LNCAP (cell line): ENCODE measurements at regions not wholly inside any gene's neighbourhood (a gene's known extent, or its start where the extent isn't known, plus 50 kb on each side); places are given as distances from the start of the nearest gene placed in this dataset.

ENCODE experiments used
- CTCF ChIP-seq: fragments of 450-650 bp; IDR thresholded peaks from 2 replicates; pipeline ENCODE4 v1.5.1; 2017; ENCODE audit warnings: mild to moderate bottlenecking

GRCh38 chr14:43778570-43778936, 728.5 kb downstream of the FSCB start:
- TF ChIP-seq CTCF: no peak

DNA sequence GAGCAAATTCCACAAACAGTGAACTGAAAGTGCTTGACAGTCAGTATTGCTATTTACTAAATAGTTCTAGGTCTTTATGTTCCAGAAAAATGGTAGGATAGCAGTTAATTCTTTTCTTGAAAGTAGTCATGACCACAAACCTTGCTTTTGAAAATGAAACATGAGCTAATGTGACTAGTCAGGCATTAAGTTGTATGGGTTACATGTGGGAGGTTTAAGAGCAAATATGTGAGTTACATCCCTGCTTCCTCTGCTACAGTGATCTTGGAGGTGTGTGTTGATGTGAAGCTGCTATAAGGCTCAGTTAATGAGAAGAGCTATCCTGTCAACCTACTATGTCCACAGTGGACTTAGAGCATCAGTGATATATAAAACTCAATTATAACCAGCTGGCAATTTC, 741.6 kb downstream of the FSCB start:
- TF ChIP-seq CTCF: no peak

DNA sequence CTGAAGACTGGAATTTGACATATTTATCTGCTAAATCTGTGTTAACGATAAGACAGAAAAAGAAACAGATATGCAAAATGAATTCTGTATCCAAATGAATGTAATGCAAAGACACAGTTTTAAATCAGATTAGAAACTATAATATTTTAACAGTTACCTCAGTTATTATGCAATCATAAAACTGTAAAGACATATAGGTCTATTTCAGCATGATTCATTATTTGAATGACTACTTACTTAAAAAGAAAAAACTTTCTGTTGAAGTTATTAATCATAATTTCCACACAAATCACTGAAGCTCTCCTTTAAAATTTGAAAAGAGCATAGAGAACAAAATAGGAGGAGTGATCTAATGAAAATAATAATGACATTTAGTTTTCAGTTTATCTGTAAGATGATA, 742.6 kb downstream of the FSCB start:
- no peak for TF ChIP-seq CTCF

- no peak for TF ChIP-seq CTCF
Measured at GRCh38 chr14:43755707-43756106, 751.4 kb downstream of the FSCB start.

- TF ChIP-seq CTCF: no peak
Measured at GRCh38 chr14:43754838-43755237, 752.2 kb downstream of the FSCB start.

GRCh38 chr14:43745746-43746145, 761.3 kb downstream of the FSCB start:
- no peak for TF ChIP-seq CTCF

GRCh38 chr14:43735932-43736331, 771.2 kb downstream of the FSCB start:
- no peak for TF ChIP-seq CTCF

DNA sequence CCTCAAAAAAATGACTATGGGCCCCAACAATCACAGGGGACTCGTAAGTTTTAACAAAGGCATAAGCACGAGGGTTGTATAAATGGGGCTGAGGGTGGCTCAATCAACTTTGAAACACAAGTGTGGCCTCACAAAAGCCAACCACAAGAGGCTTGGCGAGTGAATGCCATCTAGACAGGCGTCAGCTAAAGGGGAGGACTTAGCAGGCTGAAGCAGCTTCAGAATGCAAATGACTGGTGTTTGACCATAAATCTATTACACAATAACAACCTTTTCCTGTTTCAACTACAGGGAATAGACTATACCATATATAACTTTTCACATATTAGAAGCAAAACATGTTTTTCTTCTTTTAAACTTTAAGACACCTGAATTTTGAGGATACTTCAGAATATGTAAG, 777.9 kb downstream of the FSCB start:
- TF ChIP-seq CTCF: no peak
